MCF 10A (cell line): ENCODE measurements at regions not wholly inside any gene's neighbourhood (a gene's known extent, or its start where the extent isn't known, plus 50 kb on each side); places are given as distances from the start of the nearest gene placed in this dataset.

Source experiments
- BruUV-seq: library from RNA; stranded (reverse); fragments of 400-500 nt; replicated peaks from 2 replicates; lab custom pipeline; 2021; lab: Mats Ljungman, UMichigan
- CTCF ChIA-PET: fragments of 300-600 bp; sonication (Branson Sonifier 250); formaldehyde crosslinking; extraction: SDS; loops from one replicate; lab custom pipeline; 2021; ENCODE audit warnings: antibody characterized with exemption, inconsistent platforms; lab: Yijun Ruan, JAX
- POLR2A ChIA-PET: fragments of 300-600, 350-650 bp; sonication (Branson Sonifier 250); formaldehyde crosslinking; extraction: SDS; loops from one replicate; lab custom pipeline; 2020; ENCODE audit warnings: antibody characterized with exemption, inconsistent platforms; lab: Yijun Ruan, JAX
- DNase-seq: peaks from one replicate; pipeline ENCODE4 v3.0.0-alpha.2; 2018; ENCODE audit not compliant: unreplicated experiment
- H3K27ac Mint-ChIP-seq: one replicate; pipeline ENCODE4 v1.8.0; 2022; ENCODE audit warnings: mild to moderate bottlenecking, low read depth, mixed read lengths; ENCODE audit not compliant: unreplicated experiment
- H3K27me3 Mint-ChIP-seq: one replicate; pipeline ENCODE4 v1.8.0; 2022; ENCODE audit warnings: mixed read lengths; ENCODE audit not compliant: insufficient read depth, unreplicated experiment
- H3K36me3 Mint-ChIP-seq: one replicate; pipeline ENCODE4 v1.8.0; 2022; ENCODE audit warnings: mild to moderate bottlenecking, moderate library complexity, mixed read lengths; ENCODE audit not compliant: insufficient read depth, unreplicated experiment
- H3K4me1 Mint-ChIP-seq: one replicate; pipeline ENCODE4 v1.8.0; 2022; ENCODE audit warnings: mixed read lengths; ENCODE audit not compliant: insufficient read depth, unreplicated experiment
- H3K4me3 Mint-ChIP-seq: one replicate; pipeline ENCODE4 v1.8.0; 2022; ENCODE audit warnings: mild to moderate bottlenecking, moderate library complexity, mixed read lengths; ENCODE audit not compliant: unreplicated experiment
- H3K9me3 Mint-ChIP-seq: one replicate; pipeline ENCODE4 v1.8.0; 2022; ENCODE audit warnings: mixed read lengths; ENCODE audit not compliant: unreplicated experiment
- intact Hi-C: fragments of 100-400 bp; cut with micrococcal nuclease; formaldehyde crosslinking; loops from 2 replicates; pipeline ENCODE4 v1.14.1; 2022
- TF ChIP-seq, protein P1 (sequence below): fragments of 200-600 bp; IDR thresholded peaks from one replicate; pipeline ENCODE4 v1.8.0; 2022; ENCODE audit warnings: antibody characterized with exemption, mild to moderate bottlenecking; ENCODE audit not compliant: unreplicated experiment

DNA sequence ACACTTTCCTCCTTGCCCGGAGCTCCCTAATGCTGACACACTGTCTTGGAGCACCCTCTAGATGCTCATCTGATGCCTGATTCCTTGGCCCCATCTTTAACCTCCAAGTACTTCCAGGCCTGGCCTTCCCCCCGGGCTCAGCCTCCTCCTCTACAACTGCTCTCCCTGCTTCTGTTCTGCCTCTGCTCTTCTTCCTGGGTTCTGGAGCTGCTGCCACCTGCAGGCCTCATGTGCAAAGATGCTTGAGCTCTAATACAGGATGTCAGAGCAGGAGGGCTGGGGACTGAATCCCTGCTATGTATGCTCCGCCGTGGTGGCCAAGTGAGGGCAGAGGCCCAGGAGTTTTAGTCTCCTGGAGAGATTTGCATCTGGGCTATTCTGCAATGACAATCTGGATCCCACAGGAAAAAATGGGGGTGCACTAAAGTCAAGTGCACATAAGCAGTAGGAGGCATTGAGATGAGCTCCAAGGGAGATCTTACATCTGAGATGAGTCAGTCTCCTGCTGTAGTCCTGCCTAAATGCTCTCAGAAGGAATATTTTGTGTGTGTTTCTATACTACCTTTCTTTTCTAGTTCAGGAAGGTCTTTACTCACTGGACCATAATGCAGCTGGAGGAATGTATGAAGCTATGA, 296.3 kb downstream of the UACA start:
- DNase-seq, result peak; percentile 71

DNA sequence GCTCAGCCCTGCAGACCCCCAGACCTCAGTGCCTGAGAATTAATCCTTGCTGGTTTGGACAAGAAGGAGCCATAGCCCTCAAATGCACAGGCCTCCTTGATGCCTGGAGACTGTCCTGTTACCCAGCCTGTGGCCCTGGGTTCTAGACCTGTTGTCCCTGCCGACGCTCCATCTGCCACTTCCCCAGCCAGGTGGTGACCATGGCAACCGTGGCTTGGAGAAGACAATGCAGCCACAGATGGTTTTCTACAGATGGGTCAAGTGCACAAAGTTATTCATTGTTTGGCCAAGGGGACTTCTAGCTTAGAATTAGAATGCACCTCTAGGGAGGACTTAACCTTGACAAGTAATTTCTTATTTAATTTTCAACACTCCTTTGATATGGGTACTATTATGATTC, 297.1 kb downstream of the UACA start:
- Mint-ChIP-seq H3K4me3 (no peak overlapping the region), H3K4me1 (peaks cover 6% of the 10 kb centered on the region), H3K27ac (no peak overlapping the region), H3K9me3 (no peaks in the 10 kb centered on the region), H3K36me3 (no peaks in the 10 kb centered on the region), H3K27me3 (peaks cover 11% of the 10 kb centered on the region)
- TF ChIP-seq, protein P1, sequence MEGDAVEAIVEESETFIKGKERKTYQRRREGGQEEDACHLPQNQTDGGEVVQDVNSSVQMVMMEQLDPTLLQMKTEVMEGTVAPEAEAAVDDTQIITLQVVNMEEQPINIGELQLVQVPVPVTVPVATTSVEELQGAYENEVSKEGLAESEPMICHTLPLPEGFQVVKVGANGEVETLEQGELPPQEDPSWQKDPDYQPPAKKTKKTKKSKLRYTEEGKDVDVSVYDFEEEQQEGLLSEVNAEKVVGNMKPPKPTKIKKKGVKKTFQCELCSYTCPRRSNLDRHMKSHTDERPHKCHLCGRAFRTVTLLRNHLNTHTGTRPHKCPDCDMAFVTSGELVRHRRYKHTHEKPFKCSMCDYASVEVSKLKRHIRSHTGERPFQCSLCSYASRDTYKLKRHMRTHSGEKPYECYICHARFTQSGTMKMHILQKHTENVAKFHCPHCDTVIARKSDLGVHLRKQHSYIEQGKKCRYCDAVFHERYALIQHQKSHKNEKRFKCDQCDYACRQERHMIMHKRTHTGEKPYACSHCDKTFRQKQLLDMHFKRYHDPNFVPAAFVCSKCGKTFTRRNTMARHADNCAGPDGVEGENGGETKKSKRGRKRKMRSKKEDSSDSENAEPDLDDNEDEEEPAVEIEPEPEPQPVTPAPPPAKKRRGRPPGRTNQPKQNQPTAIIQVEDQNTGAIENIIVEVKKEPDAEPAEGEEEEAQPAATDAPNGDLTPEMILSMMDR, result no peak
- no TSS peak for BruUV-seq
- CTCF ChIA-PET, result interaction anchor here (0.6 to 3.5 kb wide), 23 partner anchors 8 to 1308 kb away, joined by 3 to 19 read pairs (median 4); partner anchors contain the start of gene TLE3
- no peak for DNase-seq
- POLR2A ChIA-PET, result interaction anchor here (0.6 to 1.6 kb wide), 7 partner anchors 10 to 1670 kb away, joined by 3 read pairs; no protein-coding TSS in a partner anchor
- intact Hi-C loops, result loop anchor here (2.0 kb wide), 2 partner anchors 890 to 992 kb away; no protein-coding TSS in a partner anchor

More for the DNA sequence above, 296.3 kb downstream of the UACA start:
- intact Hi-C loops, result loop anchor here (2.0 kb wide), 2 partner anchors 890 to 992 kb away; no protein-coding TSS in a partner anchor
- Mint-ChIP-seq H3K36me3 (no peaks in the 10 kb centered on the region), H3K4me1 (peaks cover 6% of the 10 kb centered on the region), H3K27me3 (peaks cover 11% of the 10 kb centered on the region), H3K27ac (no peak overlapping the region), H3K9me3 (no peaks in the 10 kb centered on the region), H3K4me3 (no peak overlapping the region)
- POLR2A ChIA-PET, result interaction anchor here (0.6 to 1.6 kb wide), 9 partner anchors 11 to 1671 kb away, joined by 3 read pairs; partner anchors contain the start of gene TLE3
- CTCF ChIA-PET, result interaction anchor here (0.5 to 3.5 kb wide), 44 partner anchors 8 to 1307 kb away, joined by 3 to 19 read pairs (median 4); partner anchors contain the start of gene TLE3
- TF ChIP-seq, protein P1, result peak; percentile 68
- no TSS peak for BruUV-seq

DNA sequence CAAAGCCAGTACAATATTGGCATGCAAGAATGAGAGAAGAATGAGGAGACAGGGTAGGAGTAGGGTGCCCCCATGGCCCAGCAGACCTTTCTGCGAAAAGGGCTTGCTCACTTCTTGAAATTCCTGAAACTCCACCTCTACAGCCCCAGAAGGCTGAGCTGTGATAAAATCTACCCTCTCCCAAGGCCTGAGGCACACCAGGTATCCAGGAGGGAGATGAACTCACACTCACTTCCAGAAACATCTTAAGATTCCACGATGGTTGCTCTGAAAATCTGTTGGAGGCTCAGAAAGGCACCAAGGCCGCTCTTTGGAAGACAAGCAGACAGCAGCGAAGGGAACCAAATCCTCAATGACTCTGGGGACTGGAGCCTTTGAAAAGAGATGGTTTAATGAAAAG, 297.5 kb downstream of the UACA start:
- TF ChIP-seq, protein P1, result no peak
- no peak overlapping the region for H3K4me3 Mint-ChIP-seq
- H3K4me1 Mint-ChIP-seq, result peaks cover 6% of the 10 kb centered on the region
- no peak for DNase-seq
- intact Hi-C loops, result loop anchor here (2.0 kb wide), 2 partner anchors 889 to 991 kb away; no protein-coding TSS in a partner anchor
- H3K36me3 Mint-ChIP-seq, result no peaks in the 10 kb centered on the region
- no peaks in the 10 kb centered on the region for H3K9me3 Mint-ChIP-seq
- ChIA-PET CTCF (interaction anchor here (0.6 to 3.5 kb wide), 12 partner anchors 9 to 889 kb away, joined by 3 to 19 read pairs (median 4); partner anchors contain the start of gene TLE3), POLR2A (interaction anchor here (1.6 kb wide), 1 partner anchor 10 kb away, joined by 3 read pairs; no protein-coding TSS in a partner anchor)
- H3K27me3 Mint-ChIP-seq, result peaks cover 11% of the 10 kb centered on the region
- BruUV-seq, result no TSS peak
- no peak overlapping the region for H3K27ac Mint-ChIP-seq

GRCh38 chr15:70463453-70463834, 299.9 kb downstream of the UACA start:
- no peaks in the 10 kb centered on the region for H3K36me3 Mint-ChIP-seq
- intact Hi-C loops, result no loop called here
- H3K4me1 Mint-ChIP-seq, result peaks cover 12% of the 10 kb centered on the region
- no peak overlapping the region for H3K4me3 Mint-ChIP-seq
- BruUV-seq, result no TSS peak
- POLR2A ChIA-PET, result no interaction called here
- H3K9me3 Mint-ChIP-seq, result no peaks in the 10 kb centered on the region
- CTCF ChIA-PET, result interaction anchor here (0.9 to 1.2 kb wide), 6 partner anchors 11 to 906 kb away, joined by 3 to 5 read pairs (median 4); no protein-coding TSS in a partner anchor
- DNase-seq, result no peak
- H3K27ac Mint-ChIP-seq, result no peak overlapping the region
- TF ChIP-seq, protein P1, result no peak
- H3K27me3 Mint-ChIP-seq, result no peaks in the 10 kb centered on the region
